ENCODE measurements at regions not wholly inside any gene's neighbourhood (a gene's known extent, or its start where the extent isn't known, plus 50 kb on each side); places are given as distances from the start of the nearest gene placed in this dataset.

- no peaks in the 10 kb centered on the region for H3K9me3 ChIP-seq
- no peaks in the 10 kb centered on the region for H3K27me3 ChIP-seq
- H3K36me3 ChIP-seq = no peaks in the 10 kb centered on the region
- peaks cover 11 to 33% (median 17%) of the 10 kb centered on the region in 4 donors for H3K4me1 ChIP-seq
- 96% methylated on average over 4 of the region's 4 CpGs for WGBS
- TF ChIP-seq POLR2A (IDR thresholded peaks at IDR 0.05; ENCODE audit: low read depth) (no peak), POLR2AphosphoS5 (IDR thresholded peaks at IDR 0.05) (no peak), EP300 (IDR thresholded peaks at IDR 0.05) (no peak), CTCF (IDR thresholded peaks at IDR 0.05) (no peak)
- intact Hi-C loops (cut with DNase I) = no loop called here
- H3K27ac ChIP-seq (replicated peaks in 1 of 4) = no peak overlapping the region
- no peak for DNase-seq (ENCODE audit: extremely low spot score)
- no peak overlapping the region for H3K4me3 ChIP-seq
Observed at GRCh38 chr5:38723426-38723825, 122.4 kb upstream of the OSMR start.

DNA sequence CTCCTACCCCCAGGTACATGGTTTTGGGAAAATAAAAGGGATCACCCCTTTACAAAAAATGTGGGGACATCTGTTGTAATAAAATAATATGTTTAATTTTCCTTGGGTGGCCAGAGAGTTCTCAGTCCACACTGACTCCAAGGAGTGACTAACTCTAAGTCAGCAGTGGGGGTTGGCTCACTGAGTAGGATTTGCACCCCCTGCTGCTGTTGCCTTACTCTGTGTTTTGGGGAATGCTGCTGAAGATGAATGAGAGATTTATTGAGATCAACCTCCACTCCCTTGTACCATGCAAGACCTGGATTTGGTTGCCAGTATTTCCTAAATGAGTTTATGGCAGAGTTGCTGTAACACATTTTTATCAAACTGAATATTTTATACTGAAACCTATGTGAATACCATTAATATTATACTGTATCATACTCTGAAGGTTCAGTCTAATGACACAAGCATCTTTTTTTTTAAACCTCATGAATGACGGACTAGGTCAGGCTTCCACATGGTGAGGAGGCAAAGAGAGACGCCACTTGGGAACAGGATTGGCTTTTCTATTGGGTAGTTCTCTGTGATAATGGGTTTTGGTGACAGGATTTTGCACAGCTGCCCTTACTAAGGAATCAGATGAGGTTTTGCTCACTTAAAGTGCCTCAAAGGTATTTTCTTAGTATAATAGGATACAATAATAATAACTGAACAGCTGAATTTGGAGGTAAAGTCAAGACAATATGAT lies 121.3 kb upstream of the OSMR start:
- Histone ChIP-seq H3K4me1 (peaks cover 6 to 22% (median 7%) of the 10 kb centered on the region in 4 donors), H3K4me3 (no peak overlapping the region), H3K36me3 (no peaks in the 10 kb centered on the region), H3K27me3 (no peaks in the 10 kb centered on the region), H3K27ac (replicated peaks in 1 of 4) (no peak overlapping the region), H3K9me3 (no peaks in the 10 kb centered on the region)
- no peak for TF ChIP-seq POLR2A (IDR thresholded peaks at IDR 0.05; ENCODE audit: low read depth)
- TF ChIP-seq CTCF (IDR thresholded peaks at IDR 0.05) = no peak
- no peak for TF ChIP-seq POLR2AphosphoS5 (IDR thresholded peaks at IDR 0.05)
- no peak for TF ChIP-seq EP300 (IDR thresholded peaks at IDR 0.05)
- intact Hi-C loops (cut with DNase I) = no loop called here
- no peak for DNase-seq (ENCODE audit: extremely low spot score)
- 89% methylated on average over 2 of the region's 2 CpGs for WGBS

- WGBS = 81% methylated on average over 9 of the region's 10 CpGs
- no peak overlapping the region for H3K4me3 ChIP-seq
- H3K27me3 ChIP-seq = no peaks in the 10 kb centered on the region
- H3K27ac ChIP-seq (replicated peaks in 1 of 4) = no peak overlapping the region
- no peak for DNase-seq (ENCODE audit: extremely low spot score)
- H3K4me1 ChIP-seq = peaks cover 0 to 13% (median 0%) of the 10 kb centered on the region in 4 donors
- no peaks in the 10 kb centered on the region for H3K36me3 ChIP-seq
- intact Hi-C loops (cut with DNase I) = no loop called here
- H3K9me3 ChIP-seq = no peaks in the 10 kb centered on the region
- TF ChIP-seq POLR2A (IDR thresholded peaks at IDR 0.05; ENCODE audit: low read depth) = no peak
- TF ChIP-seq CTCF (IDR thresholded peaks at IDR 0.05) = no peak
- TF ChIP-seq POLR2AphosphoS5 (IDR thresholded peaks at IDR 0.05) = no peak
- no peak for TF ChIP-seq EP300 (IDR thresholded peaks at IDR 0.05)
Observed at GRCh38 chr5:38725371-38725865, 120.4 kb upstream of the OSMR start.

DNA sequence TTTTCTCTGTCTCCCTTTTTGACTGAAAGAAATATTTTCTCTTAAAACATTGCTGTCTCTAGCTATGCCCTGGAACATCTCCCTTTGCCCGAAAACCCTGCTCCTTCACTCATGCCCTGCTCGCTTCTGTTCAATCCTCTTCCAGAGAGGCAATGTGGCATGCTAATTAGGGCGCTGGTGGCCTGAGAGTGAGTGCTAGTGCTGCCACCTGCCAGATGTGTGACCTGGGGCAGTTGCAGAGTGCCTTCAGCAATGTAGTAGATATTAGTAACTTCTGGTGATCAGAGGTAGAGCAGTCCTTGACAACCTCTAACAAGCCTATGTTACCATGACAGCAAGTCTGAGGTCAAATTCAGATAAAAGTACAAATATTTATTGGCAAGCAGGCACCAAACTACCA lies 119.5 kb upstream of the OSMR start:
- intact Hi-C loops (cut with DNase I) = no loop called here
- H3K9me3 ChIP-seq = no peaks in the 10 kb centered on the region
- H3K4me1 ChIP-seq = peaks cover 0 to 5% (median 0%) of the 10 kb centered on the region in 4 donors
- H3K27me3 ChIP-seq = no peaks in the 10 kb centered on the region
- TF ChIP-seq EP300 (IDR thresholded peaks at IDR 0.05) = no peak
- TF ChIP-seq POLR2A (IDR thresholded peaks at IDR 0.05; ENCODE audit: low read depth) = no peak
- TF ChIP-seq CTCF (IDR thresholded peaks at IDR 0.05) = no peak
- no peak for TF ChIP-seq POLR2AphosphoS5 (IDR thresholded peaks at IDR 0.05)
- H3K27ac ChIP-seq (replicated peaks in 1 of 4) = no peak overlapping the region
- H3K36me3 ChIP-seq = no peaks in the 10 kb centered on the region
- 98% methylated on average over 3 of the region's 3 CpGs for WGBS
- no peak for DNase-seq (ENCODE audit: extremely low spot score)
- no peak overlapping the region for H3K4me3 ChIP-seq

Measured in esophagus muscularis mucosa (tissue), 4 donors.